ENCODE measurements at regions not wholly inside any gene's neighbourhood (a gene's known extent, or its start where the extent isn't known, plus 50 kb on each side); places are given as distances from the start of the nearest gene placed in this dataset.
"Not testable (repeated sequence)": the region's sequence is repeated elsewhere in the genome, so short reads cannot be mapped to it uniquely, and the experiment has no call there.

DNA sequence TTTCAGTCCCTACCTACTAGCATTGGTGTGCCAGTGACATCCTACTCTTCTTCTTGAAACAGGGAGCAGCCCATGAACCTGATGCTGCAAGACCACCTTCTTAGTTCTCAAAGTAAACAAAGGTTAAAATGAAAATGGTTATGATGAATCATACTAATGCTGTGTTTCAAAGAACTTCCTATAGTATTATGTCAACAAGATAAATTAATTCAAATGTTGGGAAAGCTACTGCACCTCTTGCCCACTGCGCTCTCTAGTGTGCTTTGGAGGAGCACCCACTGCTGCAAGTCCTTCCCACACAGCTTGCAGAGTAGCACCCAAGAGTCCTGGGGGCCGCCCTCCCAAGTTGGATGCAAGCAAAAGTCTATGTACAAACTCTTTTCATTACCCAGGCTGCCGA is 81.1 kb downstream of the CD200R1L start:
- DNase-seq, result no peak

DNA sequence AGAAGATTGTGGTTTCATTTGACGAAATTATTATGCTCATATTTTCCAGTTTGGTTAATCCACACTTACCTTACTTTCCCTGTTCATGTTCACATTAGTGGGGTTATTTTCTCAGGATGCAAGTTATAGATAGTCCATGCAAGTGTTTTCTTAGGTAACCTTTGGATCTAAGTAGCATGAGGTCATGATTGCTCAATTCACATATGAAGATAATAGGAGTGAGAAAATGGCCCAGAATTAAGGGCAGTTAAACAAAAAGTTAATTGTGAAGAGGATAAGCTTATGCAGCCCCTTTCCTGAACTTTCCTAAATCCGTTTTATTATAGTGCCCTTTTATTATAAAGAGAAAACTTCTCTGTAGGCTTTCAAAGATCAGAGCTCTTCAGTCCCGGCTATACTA is 83.4 kb downstream of the CD200R1L start:
- DNase-seq, result no peak

DNA sequence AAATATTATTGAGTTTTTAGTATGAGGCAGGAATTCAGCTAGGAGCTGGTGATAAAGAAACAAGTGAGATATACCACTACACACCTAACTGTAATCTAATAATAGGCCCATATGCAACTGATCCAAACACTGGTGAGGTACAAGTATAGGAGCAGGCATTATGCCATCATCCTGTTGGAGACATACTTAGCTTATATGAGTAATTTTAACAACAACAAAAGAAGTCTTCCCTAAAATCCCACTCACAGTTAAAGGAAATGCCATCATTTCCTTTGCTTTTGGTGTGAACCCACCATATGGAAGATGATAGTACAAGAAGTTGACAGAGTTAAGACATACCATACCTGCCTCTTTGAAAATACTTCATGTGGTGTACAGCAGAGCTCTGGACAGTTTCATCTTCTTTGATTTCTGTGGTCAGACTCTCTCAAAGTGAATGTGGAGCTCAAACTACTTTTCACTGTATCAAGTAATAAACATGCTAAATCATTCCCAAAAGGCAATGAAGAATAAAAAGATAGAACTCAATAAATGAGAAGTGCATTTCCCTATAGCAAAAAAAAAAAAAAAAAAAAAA is 85.5 kb downstream of the CD200R1L start:
- DNase-seq, result no peak

DNA sequence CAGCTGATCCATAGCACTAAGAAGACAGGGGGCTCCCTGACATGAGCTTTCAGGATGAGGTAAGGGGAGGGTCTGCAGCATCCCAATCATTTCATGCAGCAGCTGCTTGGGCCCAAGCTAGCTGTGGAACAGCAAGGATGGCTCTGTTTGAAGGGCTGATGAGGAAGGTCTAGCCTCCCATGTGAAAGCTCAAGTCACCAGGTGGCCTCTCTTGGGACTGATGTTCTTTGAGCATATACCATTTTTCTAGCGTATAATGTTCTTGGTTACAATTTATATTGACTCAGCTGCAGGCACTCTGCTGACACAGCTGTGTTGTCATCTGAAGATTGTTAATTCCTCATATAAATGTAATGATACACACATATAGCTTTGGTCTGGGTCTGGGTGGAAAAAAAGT is 87.0 kb downstream of the CD200R1L start:
- DNase-seq, result no peak

DNA sequence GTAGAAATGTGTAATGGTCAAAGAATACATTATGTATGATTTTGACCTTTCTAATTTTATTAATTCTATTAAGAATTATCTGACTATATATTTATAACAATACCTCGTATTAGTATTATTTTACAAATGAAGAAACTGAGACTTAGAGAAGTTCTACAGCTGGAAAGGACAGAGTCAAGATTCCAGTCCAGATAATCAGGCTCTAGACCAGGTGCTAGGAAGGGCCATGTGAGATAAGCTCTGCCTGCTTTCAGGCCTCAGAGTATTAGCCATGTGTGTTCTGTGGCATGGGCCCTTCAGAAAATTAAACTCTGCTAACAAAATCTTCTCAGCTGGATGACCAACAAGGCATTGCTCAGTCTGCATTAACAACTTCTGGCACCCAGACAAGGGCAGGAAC is 87.5 kb downstream of the CD200R1L start:
- no peak for DNase-seq

DNA sequence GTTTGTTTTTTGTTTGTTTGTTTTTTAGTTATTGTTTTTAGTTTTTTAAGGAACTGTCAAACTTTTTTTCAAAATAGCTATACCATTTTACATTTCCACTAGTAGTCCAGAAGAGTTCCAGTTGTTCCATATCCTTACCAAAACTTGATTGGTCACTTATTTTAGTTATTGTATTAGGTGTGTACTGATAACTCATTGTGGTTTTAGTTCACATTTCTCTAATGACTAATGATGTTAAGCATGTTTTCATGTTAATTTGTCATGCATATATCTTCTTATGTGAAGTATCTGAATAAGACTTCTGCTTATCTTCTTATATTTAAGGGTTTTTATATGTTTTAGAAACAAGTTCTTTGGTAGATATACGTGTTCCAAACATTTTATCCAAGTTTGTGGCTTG is 89.5 kb downstream of the CD200R1L start:
- no peak for DNase-seq

DNA sequence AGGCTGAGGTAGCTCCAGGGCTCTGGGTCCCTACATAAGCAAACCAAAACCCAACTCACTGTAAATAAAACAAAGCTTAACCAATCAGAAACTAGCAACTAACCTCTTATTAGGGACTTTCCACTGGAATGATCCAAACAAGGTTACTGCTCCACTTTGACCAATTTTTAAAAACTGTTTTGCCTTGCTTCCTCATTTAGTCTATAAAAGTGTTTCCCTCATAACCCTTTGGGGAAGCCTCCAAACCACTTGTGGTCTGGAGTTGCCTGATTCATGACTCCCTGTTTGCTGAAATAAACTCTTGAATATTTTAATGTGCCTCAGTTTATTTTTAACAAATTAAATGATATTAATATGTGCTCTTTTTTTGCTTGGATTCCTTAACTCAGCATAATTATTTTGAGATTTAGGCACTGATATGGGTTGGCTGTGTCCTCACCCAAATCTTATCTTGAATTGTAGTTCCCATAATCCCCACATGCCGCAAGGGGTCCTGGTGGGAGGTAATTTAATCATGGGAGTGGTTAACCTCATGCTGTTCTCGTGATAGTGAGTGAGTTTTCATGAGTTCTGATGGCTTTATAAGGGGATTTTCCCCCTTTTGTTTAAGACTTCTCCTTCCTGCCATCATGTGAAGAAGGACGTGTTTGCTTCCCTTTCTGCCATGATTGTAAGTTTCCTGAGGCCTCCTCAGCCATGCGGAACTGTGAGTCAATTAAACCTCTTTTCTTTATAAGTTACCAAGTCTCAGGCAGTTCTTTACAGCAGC is 90.6 kb downstream of the CD200R1L start:
- DNase-seq, result no peak

DNA sequence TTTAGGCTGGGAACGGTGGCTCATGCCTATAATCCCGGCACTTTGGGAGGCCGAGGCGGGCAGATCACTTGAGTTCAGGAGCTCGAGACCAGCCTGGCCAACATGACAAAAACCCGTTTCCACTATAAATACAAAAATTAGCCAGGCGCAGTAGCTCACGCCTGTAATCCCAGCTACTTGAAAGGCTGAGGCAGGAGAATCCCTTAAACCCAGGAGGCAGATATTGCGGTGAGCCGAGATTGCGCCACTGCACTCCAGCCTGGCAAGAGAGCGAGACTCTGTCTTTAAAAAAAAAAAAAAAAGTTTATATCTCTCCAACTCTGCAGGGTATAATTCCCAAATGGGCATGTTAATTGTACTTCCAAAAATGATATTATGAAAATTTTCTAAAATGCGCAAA is 91.6 kb downstream of the CD200R1L start:
- DNase-seq, result not testable (repeated sequence)

DNA sequence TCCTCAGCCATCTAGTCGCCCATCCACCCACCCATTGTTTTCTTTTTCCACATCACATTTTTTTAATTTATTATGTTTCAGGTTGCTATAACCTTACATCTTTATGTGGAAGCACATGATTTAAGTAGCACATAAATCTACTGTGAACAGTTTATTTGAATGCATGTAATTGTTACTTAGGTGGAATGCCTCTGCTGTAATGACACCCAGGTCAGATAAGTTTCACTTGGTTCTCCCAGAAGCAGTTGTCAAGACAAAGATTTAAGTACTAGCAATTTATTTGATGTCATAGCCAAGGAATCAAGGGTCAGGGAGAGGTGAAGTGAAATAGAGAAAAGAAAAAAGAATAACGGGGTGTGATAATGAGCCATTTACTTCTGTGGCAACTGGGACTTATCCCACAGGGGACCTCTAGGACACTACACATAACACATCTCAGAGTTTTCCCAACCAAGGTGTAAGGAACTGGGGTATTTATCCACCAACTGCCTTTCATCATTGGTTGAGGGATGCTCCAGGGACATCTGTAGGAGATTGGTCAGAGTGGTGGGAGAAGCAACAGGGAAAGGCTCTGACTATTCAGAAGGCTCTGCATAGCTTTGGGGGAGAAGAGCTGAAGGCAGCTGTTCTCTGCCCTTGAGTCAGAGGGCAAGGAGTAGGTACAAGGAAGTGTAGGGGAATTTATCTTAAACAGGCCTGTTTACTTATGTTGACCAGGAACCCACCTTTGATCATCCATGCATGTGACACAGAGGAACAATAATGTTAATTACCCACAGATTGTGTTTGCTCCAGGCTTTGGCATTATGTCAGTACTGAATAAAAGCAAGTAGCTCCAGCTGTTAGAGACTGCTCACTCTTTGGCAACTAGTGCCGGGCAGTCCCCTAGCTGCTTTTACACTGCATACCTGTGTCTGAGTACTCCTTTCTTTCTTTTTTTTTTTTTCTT is 94.8 kb downstream of the CD200R1L start:
- no peak for DNase-seq

DNA sequence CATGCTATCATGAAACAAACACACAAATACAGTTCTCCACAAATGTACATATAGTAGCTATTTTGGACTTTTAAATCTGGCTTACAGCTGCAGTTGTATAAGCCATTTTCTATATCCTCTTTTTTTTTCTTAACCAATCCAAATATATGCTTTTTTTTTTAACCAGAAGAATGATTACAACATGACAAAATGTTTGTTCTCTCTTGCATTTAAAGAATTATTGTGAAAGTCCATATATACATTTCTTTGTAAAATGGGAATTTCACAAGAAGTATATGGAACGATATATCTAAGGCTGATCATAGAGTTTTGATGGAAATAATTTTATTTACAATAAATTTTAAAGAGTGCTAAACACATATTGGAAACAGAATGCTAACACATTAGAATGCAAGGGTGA is 95.6 kb downstream of the CD200R1L start:
- DNase-seq, result no peak

DNA sequence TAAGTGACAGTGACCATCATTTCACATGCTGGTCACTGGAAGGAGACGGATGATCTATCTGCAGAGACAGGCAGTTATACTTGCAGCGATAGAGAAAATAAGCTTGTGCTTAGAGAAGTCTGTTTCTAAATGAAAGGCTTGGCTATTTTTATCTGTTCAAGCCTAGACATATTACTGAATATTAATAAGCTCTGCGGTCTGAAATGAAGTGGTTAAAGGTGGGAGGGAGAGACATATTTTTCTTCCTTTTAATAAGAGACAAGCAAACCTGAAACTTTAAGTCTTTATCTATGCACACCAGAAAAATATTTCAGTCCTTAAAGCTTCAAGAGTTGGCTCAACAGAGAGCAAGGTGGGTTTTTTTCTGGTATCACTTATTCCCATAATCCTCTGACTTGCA is 99.0 kb downstream of the CD200R1L start:
- DNase-seq, result no peak

DNA sequence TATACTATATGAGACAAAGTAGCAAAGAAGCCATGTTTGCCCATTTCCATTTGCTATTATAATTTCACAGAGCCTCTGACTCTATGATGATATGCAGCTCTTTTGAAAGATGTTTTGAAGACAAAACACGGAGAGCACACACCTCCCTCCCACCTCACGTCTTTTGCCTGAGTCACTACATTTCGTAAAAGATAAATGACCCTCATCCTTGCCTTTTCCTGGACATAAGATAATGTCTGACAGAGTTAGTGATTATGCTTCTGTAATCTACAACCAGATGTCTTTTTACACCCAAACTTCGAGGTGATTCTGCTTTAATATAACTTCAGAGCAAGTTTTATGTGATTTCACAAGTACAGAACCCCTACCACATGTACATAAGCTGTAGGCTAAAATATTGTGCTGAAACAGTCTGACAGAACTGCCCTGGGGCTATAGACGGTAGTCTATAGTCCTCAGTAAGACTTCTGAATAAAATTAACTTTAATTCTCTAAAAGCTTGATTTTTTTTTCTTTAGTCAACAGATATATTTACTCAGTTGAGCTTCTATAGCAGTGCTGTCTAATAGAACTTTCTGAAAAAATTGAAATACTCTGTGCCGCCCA is 99.9 kb downstream of the CD200R1L start:
- DNase-seq, result no peak

DNA sequence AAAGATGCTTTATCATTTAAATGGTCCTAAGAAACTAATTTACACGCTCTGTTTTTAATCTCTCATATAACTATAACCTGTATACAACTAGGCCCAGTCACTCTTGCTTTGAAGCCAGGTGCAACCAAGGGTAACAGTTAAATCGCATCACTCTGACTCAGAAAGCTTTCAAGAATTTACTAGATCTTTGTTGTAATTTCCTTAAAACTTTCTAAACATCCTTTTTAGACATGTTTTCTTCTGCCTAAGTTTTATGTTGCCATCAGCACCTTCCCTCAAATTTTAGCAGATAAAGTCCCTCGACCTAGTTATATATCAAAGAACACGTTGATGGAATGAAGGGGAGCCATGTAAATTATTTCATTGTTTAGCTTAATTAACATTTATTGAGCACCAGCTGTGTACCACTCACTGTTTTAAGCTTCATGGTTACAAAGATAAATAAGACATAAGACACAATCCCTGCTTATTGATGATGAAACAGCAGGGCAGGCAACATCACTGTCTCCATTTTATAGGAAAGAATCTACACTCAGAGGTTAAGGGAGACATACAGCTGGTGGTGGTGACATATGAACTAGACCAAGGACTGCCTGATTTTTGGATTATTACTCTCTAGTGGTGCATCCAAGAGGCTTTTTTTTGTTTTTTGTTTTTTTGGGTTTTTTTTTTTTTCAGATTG is 101.0 kb downstream of the CD200R1L start:
- DNase-seq, result no peak

DNA sequence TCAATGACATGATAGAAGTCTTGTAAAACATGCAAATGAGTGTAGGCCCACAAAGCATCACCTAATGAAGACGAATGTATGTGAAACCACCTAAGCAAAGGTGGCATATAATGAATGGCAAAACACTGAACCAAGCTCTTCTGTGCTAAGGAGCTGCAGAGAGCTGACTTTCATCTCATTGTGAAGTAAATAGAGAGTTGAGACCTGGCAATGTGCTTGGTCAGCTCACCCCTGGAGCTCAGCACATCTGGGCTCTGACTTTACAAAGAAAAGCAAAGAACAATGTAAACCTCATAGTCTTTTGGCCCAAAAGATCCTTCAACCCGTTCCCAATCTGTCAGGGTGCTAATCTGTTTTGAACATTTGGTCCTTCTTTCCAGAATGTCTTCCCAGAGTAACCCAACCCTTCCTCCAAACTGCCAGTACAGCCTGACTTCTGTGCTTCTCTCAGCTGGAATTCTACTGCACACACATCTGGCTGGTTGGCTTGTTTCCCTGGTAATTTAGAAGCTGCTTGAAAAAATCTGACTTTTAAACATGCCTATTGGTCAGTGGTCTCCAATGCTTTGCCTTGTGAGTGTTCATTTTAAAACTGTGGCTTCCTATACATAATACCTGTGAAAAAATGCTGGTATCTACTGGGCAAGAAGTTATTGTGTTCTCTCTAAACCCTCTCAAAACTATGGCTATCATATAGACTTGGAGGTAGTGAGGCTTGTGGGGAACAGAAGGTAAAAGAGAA is 101.7 kb downstream of the CD200R1L start:
- no peak for DNase-seq

DNA sequence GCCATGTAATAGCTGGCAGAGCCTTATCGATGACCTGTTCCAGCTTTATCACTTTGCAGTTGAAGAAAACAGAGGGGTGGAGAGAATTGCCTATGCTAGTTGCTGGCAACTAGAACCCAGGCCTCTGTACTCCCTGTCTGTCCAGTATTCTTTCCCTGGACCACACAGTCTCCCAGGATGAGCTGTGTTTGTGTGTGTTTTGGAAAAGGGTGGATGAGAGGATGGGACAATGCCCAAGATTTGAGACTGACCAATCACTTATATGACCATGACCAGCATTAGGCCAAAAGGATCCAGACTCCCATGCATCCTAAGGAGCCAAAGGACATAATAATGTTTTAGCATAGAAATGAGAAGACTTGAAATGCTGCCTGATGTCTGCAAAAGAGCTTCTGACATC is 102.6 kb downstream of the CD200R1L start:
- DNase-seq, result no peak

DNA sequence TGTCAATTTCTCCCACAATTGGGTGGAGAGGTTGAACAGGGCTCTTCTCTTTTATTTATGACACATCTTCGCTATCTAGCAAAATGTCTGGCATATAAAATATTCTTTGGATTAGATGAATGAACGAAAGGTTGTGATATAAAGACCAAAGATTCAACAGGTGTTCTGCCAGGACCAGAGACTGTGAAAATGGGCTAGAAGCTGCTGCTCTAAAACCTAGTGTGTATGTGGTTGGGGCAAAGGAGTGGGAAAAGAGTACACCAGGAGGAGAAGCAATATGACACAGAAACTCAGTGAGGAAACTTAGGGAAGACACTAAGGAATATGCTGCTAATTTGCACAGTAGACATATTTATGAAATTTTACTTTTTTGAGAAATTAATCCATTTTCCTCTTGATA is 102.0 kb upstream of the CCDC80 start:
- DNase-seq, result no peak

DNA sequence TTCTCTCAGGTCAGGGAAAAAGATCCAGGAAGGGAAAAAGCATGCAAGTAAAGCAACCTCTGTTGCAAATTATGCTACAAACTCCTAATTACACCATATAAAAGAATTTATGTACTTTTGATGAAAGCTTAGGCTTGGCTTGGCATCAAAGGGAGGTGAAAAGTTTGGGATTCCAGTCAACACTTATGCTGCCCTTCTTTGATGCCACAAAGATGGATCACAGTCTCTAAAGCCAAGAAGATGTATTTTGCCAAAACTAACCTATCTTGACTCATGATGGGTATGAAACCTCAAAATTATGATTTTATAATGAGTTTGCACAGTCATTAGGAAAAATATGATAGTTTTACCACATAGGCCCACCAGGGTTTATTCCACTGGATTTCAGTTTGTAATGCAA is 101.0 kb upstream of the CCDC80 start:
- no peak for DNase-seq

DNA sequence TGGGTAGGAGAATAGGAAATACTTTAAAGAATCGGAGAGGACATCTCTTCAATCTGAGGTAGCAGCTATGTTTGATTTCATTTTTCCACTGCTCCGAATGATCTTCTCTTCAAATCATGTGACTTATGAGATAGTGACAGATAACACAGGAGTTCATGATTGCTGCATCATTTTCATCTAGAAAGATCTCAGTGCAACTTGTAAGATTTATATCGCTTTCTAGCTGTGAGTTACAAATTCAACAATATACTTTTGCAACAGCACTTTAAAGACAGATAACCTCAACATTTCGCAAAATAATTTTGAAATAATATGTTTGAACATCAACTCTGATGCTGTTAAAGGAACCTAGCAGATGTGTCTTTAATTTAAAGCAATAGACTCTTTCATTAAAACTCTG is 99.9 kb upstream of the CCDC80 start:
- no peak for DNase-seq

DNA sequence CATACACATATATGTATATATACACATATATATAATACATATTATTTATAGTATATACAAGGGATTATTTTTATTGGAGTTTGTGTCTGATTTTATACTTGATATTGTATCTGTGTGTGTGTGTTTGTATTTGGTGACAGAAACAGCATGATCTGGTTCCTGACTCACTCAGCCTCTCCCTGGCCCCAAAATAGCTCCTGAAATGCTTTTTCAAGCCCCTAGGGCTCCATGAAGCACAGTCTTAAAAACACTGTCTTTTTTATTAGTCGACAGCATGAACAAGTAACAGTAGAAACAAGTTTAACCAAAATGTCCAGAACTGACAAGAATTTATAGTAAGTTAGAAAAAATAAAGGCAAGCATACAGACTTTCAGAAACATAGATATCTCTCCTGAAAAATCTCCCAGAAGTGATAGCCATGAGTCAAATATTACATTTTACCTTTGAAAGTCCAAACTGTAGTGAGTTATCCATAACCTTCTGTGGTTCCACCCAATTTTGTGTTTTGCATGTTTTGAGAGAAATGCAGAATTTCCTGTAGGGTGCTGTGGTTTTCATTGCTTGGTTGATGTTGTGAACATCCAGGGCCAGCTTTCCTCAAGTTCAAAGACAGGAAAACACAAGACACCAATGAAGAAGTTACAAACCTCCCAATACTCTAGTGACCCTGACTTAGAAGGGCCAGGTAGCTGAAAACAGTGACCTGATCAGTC is 98.5 kb upstream of the CCDC80 start:
- no peak for DNase-seq

DNA sequence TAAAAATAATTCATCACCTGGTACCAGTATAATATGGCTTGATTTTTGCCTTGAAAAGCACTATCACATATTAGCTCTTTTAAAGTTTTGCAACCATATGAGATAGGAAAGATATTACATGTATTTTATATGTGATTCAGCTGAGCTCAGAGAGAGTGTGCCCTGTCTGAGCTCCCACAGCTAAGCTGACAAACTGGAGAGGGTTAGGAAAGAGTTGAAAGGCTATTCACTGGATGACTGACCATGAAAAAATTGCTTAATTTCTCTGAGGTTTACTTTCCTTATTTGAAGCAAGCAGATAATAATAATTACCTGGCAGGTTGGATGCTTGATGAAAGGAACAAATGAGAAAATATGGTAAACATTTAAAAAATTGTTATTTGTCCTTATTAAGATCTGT is 97.4 kb upstream of the CCDC80 start:
- DNase-seq, result no peak

DNA sequence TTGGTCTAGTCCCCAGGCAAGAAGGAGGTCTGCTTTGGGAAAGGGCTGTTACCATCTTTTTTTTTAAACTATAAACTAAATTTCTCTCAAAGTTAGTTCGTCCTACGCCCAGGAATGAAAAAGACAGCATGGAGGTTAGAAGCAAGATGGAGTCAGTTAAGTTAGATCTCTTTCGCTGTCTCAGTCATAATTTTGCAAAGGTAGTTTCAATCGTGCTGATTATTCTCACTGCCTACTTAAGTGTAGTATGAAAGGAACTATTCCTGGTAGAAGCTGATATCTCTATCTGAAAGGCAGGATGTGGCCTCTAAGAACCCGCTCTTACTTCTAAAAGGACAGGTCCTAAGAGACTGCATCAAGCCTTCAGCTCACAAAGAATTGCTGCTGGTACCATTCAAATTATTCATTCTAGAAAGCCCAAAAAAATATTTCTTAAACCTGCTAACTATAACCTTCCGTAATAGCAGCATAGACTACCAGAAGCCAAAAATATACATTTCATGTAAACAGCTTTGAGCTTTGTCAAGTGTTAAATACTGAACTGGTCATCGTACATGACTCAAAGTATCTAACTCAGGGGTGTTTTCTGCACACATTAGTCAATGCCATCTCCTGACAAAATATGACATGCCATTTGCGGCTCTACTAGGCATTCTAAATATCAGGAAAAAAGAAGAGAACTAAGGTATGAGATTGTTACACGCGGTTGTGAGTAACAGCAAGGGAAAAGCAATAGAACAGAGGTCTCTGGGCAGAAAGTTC is 96.0 kb upstream of the CCDC80 start:
- no peak for DNase-seq
